Suprapubic skin (tissue), 4 donors: ENCODE measurements at regions not wholly inside any gene's neighbourhood (a gene's known extent, or its start where the extent isn't known, plus 50 kb on each side); places are given as distances from the start of the nearest gene placed in this dataset.

Experiments used
- EP300 ChIP-seq: sonication (generic); formaldehyde crosslinking; IDR thresholded peaks from one replicate; pipeline ENCODE4 v1.6.1; 2017; ENCODE audit warnings: antibody characterized with exemption
- POLR2A ChIP-seq, 2 donors: fragments of 450-650 bp; IDR thresholded peaks; one replicate each; pipeline ENCODE4 v1.6.1; 2017; ENCODE audit warnings: antibody characterized with exemption in 2 of 2, mild to moderate bottlenecking in 2 of 2, moderate library complexity in 2 of 2
- POLR2AphosphoS5 ChIP-seq, 3 donors: sonication (generic); formaldehyde crosslinking; IDR thresholded peaks; one replicate each; pipeline ENCODE4 v1.6.1; 2017; ENCODE audit warnings: antibody characterized with exemption in 3 of 3
- TF ChIP-seq, protein P1 (sequence below), 2 donors: fragments of 200-600 bp in 1 of 2; fragments of 450-650 bp in 1 of 2; sonication (generic) in 1 of 2; IDR thresholded peaks; one replicate each; pipeline ENCODE4 v1.5.1; 2016 to 2019; ENCODE audit warnings: antibody characterized with exemption in 2 of 2, mild to moderate bottlenecking in 1 of 2, moderate library complexity in 1 of 2

DNA sequence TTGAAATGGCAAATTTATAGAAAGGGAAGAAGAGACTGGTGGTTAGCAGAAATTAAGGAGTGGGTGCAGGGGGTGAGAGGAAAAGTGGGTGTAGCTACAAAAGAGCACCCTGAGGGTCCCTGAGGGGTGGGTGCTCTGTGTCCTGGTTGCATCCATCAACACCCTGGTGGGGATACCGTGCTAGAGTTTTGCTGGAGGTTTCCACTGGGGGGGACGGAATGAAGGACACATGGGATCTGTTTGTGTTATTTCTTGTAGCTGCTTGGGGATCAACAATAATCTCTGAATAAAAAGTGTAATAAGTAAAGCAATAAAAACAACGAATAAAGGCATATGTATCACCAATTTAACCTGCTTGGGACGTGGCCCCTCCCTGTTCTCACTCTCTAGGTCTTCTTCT lies 175.3 kb downstream of the KIF26A start:
- TF ChIP-seq, protein P1, sequence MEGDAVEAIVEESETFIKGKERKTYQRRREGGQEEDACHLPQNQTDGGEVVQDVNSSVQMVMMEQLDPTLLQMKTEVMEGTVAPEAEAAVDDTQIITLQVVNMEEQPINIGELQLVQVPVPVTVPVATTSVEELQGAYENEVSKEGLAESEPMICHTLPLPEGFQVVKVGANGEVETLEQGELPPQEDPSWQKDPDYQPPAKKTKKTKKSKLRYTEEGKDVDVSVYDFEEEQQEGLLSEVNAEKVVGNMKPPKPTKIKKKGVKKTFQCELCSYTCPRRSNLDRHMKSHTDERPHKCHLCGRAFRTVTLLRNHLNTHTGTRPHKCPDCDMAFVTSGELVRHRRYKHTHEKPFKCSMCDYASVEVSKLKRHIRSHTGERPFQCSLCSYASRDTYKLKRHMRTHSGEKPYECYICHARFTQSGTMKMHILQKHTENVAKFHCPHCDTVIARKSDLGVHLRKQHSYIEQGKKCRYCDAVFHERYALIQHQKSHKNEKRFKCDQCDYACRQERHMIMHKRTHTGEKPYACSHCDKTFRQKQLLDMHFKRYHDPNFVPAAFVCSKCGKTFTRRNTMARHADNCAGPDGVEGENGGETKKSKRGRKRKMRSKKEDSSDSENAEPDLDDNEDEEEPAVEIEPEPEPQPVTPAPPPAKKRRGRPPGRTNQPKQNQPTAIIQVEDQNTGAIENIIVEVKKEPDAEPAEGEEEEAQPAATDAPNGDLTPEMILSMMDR (IDR thresholded peaks at IDR 0.05), result no peak
- no peak for TF ChIP-seq POLR2A (IDR thresholded peaks at IDR 0.05)
- TF ChIP-seq POLR2AphosphoS5 (IDR thresholded peaks at IDR 0.05), result no peak
- no peak for TF ChIP-seq EP300
